Suprapubic skin (tissue), 3 donors: ENCODE measurements at regions not wholly inside any gene's neighbourhood (a gene's known extent, or its start where the extent isn't known, plus 50 kb on each side); places are given as distances from the start of the nearest gene placed in this dataset.

Source experiments
- EP300 ChIP-seq: sonication (generic); formaldehyde crosslinking; IDR thresholded peaks from one replicate; pipeline ENCODE4 v1.6.1; 2017; ENCODE audit warnings: antibody characterized with exemption
- TF ChIP-seq, protein P1 (sequence below), 2 donors: fragments of 200-600 bp in 1 of 2; fragments of 450-650 bp in 1 of 2; sonication (generic) in 1 of 2; IDR thresholded peaks; one replicate each; pipeline ENCODE4 v1.5.1; 2016 to 2019; ENCODE audit warnings: antibody characterized with exemption in 2 of 2, mild to moderate bottlenecking in 1 of 2, moderate library complexity in 1 of 2

DNA sequence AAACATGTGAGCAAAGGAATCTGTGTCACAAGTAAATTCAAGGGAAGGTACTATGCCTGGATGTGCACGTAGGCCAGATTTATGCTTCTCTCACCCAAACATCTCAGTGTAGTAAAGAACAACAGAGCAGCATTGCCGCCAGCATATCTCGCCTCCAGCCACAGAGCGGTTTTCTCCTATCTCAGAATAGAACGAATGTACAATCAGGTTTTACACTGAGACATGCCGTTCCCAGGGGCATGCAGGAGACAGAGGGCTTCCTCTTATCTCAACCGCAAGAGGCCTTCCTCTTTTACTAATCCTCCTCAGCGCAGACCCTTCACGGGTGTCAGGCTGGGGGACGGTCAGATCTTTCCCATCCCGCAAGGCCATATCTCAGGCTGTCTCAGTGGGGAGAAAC, 175.3 kb downstream of the RPIA start:
- TF ChIP-seq, protein P1, sequence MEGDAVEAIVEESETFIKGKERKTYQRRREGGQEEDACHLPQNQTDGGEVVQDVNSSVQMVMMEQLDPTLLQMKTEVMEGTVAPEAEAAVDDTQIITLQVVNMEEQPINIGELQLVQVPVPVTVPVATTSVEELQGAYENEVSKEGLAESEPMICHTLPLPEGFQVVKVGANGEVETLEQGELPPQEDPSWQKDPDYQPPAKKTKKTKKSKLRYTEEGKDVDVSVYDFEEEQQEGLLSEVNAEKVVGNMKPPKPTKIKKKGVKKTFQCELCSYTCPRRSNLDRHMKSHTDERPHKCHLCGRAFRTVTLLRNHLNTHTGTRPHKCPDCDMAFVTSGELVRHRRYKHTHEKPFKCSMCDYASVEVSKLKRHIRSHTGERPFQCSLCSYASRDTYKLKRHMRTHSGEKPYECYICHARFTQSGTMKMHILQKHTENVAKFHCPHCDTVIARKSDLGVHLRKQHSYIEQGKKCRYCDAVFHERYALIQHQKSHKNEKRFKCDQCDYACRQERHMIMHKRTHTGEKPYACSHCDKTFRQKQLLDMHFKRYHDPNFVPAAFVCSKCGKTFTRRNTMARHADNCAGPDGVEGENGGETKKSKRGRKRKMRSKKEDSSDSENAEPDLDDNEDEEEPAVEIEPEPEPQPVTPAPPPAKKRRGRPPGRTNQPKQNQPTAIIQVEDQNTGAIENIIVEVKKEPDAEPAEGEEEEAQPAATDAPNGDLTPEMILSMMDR (IDR thresholded peaks at IDR 0.05), result no peak
- TF ChIP-seq EP300, result no peak
